HG03175 (cell line): ENCODE measurements at regions not wholly inside any gene's neighbourhood (a gene's known extent, or its start where the extent isn't known, plus 50 kb on each side); places are given as distances from the start of the nearest gene placed in this dataset.

ENCODE experiments used
- ATAC-seq: cut with Tn5 transposase; IDR thresholded peaks from one replicate; pipeline ENCODE4 v1.9.1; 2021; ENCODE audit warnings: mild to moderate bottlenecking, moderate library complexity; ENCODE audit not compliant: unreplicated experiment

DNA sequence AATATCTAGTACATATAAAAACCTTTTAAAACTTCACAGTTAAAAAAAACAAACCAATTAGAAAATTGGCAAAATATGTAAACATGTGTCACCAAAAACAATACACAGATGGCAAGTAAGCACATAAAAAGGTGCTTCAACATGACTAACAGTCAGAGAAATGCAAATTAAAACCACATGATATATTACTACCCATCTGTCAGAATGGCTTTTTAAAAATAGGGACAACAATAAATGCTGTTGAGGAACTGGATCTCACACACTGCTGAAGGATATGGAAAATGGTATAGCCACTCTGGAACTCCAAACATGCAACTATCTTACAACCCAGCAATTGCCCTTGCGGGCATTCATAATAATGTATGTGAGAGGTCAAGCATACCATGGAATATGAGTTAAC is 1153.6 kb downstream of the FLRT2 start:
- ATAC-seq, result no peak

DNA sequence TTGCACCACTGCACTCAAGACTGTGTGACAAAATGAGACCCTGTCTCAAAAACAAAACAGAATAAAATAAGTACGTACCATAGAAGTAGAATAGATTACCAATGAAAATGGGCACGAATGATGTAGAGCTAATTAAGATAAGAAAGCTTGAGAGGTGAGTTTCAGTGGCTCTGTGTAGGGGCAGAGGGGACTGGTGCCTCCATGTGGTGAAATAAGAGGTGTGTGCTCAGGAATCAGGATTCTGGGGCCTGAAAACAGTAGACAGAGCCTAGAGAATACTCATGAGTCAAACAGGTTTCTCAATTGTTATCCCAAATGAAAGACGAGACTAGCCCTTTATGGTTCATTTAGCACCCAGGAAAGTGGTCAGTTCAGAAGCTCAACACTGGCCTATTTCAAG is 1145.1 kb downstream of the FLRT2 start:
- ATAC-seq, result no peak

DNA sequence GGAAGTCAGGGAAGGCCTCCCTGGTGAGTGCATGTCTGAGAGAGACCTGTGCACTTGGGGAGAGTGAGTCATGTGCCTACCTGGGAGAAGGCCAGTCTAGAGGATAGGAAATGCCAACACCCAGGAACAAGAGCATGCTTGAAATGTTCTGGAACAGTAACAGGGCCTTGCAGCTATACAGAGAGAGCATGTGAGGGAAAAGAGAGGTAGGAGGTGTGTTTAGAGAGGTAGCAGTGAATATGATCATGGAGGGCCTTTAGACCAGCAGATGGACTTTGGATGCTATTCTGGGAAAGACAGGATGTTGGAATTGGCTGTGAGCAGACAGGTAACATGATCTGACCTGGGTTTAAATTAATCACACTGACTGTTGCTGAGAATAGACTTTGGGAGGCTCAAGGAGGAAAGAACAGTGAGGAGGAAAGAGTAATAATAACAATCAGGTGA is 1143.6 kb downstream of the FLRT2 start:
- no peak for ATAC-seq

DNA sequence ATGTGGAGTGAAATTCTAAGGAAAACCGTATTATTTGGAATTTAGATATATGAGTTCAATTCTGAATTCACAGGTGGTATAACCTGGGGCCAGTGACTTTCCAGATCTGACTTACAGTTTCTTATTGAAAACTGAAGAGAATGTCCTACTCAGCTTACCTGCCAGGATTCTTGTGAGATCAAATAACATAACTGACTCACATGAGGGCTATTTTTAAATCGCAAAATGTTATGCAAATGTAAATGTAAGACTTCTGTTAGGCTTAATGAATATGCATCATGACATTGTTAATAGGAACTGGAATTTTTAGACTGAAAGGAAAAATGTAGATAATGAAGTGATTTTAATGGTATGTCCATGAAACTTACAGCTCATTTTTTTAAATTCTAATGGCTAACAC is 1142.1 kb downstream of the FLRT2 start:
- ATAC-seq, result no peak

DNA sequence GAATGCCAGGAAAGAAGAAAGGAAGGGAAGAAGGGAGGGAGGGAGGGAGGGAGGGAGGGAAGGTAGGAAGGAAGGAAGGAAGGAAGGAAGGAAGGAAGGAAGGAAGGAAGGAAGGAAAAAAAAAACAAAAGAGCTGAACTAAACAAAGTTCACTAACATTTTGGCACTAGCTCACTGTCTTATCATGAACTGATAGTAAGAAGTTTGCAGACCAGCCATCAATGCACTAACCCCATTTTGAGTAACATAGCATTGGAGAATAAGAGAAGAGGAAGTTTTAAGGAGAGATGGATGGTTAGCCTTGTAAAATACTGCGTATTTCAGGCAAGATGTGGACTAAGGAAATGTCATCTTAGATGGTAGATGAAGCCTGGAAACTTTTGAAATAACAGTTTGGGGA is 1136.0 kb downstream of the FLRT2 start:
- ATAC-seq, result no peak

DNA sequence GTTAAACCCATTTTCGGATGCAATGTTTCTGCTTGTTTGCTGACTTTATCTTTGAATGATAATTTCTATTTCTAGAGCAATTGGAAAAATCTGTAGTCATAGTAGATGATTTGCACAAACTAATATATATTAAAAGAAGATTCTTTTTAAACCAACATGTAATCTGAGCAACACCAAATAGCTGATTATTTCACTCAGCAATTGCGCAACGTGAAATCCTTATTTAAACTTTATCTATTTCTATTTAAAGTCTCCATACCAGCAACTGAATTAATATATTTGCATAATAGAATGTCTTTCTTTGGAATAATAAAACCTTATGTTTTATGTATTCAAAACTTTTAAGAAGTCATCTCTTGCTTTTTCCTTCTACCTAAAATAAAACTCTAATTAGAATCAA is 1132.4 kb downstream of the FLRT2 start:
- ATAC-seq, result no peak

DNA sequence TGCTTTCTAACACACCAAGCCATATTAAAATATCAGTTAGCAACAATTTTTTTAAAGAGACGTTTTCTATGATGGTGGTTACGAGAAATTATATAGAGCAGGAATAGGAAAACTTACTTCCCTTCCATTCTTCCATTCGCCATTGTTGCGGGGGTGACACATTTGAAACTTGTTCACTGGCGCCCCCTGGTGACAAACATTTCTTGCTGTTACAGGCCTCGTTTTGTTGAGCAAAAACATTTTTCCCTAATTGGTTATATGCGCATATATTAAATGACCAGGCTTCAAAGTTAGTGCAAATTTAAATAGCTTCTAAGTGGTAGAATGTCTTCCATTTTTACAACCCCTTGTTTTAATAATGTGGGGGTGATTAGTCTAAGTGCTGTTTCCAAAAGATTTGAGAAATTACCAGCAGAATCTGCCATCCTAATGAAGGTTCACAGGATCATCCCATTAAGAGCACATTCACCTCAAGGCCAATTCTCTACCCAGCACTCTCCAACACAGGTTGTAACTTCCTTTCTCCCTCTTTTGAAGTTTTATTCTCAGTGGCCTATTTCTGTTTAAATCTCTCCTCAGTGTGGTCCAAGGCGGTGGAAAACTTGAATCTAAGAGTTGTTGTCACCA is 1124.7 kb downstream of the FLRT2 start:
- ATAC-seq, result no peak

DNA sequence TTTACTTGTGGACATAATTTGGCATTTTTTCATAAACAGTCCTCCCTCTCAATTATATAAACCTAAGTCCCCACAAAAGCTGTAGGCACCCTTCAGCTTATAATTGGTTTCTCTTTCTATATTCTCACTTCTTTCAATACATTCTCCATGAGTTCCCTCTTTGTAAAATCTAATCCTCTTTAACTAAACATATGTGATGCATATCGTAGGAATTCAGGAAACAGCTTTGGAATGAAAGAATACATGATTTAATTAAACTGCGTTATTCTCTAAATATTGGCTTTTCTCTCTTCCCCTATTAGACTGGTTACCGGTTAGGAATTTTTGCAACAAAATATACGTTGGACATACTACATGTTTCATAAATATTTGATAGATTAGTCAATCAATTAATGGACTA is 1122.6 kb downstream of the FLRT2 start:
- ATAC-seq, result no peak

DNA sequence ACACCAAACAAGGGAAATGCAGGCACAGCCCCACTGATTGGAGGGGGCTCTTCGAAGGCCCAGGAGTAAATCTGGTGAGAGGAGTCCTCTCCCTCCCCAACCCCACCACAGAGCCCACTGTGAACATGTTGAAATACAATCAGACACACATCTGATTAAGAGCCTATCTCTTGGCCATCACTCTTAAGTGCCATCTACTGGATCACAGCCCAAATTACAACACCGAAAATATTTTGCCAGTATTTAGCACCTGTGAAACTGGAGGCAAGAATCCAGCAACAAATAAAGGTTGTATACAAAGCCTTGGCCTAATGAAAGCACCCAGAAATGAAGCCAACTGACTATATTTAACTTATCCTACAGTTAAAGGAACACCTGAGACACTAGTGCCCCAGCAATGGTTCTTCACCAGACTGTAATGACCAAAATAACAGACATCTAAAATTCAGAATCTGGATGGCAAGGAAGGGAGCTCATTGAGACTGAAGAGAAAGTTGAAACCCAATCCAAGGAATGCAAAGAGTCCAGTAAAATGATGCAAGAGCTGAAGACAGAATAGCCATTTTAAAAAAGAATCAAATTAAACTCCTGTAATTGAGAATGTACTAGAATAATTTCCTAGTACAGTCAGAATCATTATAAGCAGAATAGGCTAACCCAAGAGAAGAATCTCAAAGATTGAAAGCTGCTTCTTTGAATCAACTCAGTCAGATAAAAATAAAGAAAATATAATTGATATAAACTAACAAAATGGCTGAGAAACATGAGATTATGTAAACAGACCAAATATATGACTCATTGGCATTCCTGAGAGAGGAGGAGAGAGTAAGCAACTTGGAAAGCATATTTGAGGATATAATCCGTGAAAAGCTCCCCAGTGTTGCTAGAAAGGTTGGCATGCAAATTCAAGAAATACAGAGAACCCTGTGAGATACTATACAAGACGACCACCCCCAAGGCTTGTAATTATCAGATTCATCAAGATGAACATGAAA is 1117.0 kb downstream of the FLRT2 start:
- ATAC-seq, result no peak

DNA sequence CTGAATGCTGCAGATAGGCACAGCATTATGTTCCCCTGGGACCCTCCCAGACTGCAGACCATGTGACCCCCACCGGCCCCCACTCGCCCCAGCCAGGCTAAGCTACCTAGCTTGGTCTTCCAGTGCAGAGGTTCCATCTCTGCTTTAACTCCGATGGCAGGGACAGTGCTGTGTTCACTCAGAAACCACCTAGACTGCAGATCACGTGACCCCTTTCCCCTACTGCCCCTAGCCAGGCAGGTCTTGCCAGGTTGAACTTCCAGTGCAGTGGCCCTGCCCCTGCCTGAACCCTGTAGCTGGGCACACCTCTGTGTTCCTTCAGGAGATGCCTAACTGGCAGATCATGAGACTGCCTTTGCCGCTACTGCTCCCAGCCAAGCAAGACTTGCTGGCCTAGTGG is 1116.2 kb downstream of the FLRT2 start:
- no peak for ATAC-seq

DNA sequence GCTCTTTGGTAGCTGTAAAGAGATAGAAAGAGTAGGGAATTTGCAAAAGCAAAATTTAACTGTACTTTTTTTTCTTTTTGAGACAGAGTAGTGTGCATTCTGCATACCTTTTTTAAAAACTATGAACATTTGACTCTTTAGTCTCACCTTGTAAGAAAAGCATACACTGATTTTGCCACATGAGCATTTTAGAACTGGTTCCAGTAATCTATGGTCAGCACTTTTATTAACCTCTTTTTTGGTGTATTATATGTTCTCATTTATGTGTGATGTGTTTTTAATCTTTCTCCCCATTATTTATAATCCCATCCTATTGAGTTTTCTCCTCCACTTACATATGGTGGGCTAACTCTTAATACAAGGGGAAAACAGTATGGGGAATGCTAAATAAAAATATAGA is 1111.4 kb downstream of the FLRT2 start:
- ATAC-seq, result no peak

DNA sequence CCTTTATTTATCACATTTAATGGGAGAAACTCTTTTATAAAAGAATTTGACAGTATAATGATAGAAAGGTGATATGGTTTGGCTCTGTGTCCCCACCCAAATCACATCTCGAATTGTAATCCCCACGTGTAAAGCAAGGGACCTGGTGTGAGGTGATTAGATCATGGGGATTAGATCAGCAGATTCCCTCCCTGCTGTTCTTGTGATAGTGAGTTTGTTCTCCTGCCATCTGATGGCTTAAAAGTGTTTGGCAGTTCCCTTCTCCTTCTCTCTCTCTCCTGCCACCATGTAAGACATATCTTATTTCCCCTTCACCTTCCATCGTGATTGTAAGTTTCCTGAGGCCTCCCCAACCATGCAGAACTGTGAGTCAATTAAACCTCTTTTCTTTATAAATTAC is 1110.3 kb downstream of the FLRT2 start:
- no peak for ATAC-seq

DNA sequence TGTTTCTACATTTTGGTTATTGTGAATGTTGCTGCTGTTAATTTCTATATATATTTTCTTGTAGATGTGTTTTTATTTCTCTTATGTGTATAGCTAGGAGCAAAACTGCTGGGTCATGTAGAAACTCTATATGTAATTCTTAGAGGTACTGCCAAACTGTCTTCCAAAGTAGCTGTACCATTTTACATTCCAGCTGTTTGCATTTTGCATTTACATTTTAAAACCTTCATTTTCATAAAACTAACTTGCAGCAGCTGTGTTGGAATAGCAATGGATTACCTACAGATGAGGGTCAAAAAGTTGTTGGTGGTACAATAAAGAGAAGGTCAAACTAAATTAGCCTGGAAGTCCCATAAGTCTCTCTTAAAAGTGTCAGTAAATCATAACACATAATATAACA is 1109.7 kb downstream of the FLRT2 start:
- no peak for ATAC-seq

DNA sequence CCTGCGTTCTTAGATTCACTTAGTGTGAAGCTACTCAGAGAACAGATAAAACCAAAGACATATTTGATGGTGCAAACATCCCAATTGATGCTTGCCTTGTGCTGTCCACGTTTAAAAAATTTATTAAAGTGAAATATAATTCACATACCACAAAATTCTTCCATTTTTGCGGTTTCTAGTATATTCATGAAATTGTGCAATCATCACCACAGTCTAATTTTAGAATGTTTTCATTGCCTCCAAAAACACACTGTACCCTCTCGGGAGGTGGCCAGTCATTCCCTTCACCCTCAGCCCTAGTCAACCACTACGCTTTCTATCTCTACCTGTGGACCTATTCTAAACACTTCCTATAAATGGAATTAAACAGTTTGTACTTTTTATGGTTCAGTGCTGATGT is 1109.2 kb downstream of the FLRT2 start:
- no peak for ATAC-seq

DNA sequence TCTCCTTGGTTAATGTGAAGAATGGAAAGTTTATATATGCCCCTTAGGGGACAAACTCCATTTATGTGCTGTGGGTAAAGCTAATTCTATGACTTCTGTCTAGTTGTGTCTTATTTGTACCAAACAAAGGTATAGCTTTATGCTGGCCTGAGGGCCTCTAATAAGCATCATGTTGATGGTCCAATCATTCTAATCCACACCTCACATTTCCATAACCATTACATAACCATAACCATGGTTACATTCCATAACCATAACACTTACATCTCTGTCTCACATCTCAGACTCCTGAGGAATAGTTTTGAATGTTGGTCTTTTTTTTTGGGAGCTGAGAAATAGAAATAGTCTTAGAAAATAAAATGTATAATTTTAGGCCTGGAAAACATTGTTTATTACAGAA is 1097.1 kb downstream of the FLRT2 start:
- no peak for ATAC-seq

DNA sequence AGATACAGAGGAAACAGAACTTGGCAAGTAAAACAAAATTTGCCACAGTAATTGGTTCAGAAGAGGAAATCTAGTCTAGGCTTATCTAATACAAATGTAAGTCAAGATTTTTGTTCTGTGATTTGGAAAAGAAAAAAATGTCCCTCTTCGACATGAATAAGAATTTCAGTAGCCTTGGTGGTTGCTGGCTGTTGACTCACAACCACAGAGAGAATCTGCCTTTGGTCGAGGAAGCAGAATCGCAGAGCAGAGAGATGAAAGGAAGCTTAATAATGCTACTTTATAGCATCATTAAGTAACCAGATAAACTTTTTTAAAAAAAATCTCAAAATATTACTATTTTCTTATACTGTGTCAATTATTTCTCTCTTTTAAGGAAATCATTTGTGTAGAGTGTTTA is 1096.6 kb downstream of the FLRT2 start:
- ATAC-seq, result no peak

DNA sequence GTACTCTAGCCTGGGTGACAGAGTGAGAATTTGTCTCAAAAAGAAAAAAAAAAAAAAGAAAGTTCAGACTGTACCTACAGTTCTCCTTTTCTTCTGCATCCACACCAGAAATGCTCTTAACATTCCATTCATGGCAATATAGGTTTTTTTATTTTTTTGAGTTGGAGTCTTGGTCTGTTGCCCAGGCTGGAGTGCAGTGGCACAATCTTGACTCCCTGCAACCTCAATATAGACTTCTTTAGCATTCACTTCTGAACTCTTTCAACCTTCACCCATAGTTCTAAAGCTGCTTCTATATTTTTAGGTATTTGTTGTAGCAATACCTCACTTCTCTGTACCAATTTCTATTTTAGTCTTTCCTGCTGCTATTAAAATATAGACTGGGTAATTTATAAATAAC is 1095.7 kb downstream of the FLRT2 start:
- no peak for ATAC-seq

DNA sequence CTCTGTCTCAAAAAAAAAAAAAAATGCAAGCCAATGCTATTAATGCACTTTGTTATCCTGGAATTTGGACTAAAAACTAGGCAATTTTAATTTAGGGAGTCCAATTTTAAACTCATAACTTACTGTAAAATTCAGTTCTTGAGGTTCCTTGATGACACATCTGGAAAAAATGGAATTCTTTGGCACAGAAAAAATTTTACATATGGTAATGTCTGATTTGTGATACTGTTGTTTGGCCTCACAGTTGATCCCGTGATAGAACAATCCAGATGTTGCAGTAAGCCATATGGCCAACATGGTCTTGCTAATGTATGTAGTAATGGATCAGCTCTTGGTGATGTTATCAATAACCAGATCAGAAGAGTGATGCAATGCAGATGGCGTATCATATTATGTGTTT is 1089.8 kb downstream of the FLRT2 start:
- ATAC-seq, result no peak

DNA sequence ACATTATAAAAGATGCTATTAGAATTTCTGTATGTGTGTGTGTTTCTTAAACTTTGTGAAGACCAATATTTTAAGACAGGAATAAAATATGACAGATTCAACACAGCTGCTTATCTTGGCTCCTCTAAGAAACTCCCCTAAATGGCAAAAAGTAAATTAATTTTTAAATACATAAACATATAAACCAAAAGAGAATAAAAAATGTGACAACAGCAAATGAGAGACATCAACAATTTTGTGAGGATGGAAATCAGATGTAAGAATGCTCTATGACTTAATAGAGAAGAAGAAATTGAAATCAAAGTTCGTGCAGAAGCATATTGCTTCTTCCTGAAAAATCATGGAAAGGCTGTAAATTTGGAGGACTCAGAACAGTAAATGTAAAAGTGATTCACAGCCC is 1083.8 kb downstream of the FLRT2 start:
- no peak for ATAC-seq

DNA sequence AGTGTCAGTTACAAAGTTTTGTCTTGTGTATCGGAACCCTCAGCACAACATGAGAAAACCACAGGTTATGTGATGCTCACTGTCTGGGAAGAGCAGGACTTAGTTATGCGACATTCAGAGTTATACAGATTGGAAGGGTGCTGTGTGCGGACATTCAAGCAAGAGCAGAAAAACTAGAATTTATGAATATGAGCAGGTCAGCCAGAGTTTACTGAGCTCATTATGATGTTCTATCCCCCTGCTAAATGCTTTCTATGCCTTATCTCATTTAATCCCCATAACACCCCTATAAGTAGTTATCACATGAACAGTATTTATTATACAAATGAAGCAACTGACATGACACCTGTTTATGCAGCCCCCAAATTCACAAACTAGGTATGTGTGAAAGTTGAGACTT is 1083.2 kb downstream of the FLRT2 start:
- no peak for ATAC-seq

DNA sequence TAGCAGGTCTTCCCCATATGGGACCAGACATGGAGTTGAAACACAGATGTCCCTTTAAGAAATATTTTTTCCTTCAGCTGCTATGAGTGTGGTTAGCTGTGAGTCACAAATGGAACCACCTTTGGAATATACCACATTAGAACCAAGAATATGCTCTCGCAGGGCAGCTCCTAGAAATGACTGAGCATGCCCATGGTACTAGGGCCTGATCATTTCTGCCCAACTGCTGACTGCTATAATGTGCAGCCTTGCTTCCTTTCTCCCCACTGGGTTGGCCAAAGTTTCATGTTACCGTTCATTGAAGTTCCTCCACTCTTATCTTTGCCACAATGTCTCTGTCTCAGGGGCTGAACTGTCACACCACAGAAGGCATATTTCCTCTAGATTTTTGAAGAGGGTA is 1074.6 kb downstream of the FLRT2 start:
- ATAC-seq, result no peak

DNA sequence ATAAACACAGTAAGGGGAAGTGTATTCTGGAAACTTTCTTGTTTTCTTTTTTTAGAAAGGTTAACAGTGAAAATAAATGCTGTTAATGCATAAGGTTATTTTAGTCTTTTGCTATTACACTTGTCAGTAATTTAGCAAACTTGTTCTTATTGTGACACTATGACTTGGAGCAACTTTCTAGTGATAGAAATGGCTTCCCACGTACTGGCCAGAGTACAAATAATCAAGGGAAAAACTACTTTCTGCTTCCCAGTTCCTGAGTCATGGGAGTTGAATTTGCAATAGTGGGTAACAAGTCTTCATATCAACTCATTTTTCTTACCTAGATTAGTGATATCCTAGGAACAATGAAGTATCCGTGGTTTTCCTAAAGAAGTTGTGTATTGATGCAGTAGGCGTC is 1072.3 kb downstream of the FLRT2 start:
- ATAC-seq, result no peak
